H1 (cell line): ENCODE measurements at regions not wholly inside any gene's neighbourhood (a gene's known extent, or its start where the extent isn't known, plus 50 kb on each side); places are given as distances from the start of the nearest gene placed in this dataset.

Source experiments
- HDAC2 ChIP-seq, 2 experiments: fragments of 300-600 bp in 1 of 2; sonication (generic) in 1 of 2; IDR thresholded peaks; 2 replicates each; pipeline ENCODE4 v1.6.1; 2011 to 2012; ENCODE audit warnings: low read depth in 2 of 2, low read length in 2 of 2, mild to moderate bottlenecking in 2 of 2, moderate library complexity in 2 of 2, borderline replicate concordance in 1 of 2, inconsistent platforms in 1 of 2
- POLR2A ChIP-seq, 2 experiments: IDR thresholded peaks; 1 replicate in 1 of 2; 2 replicates in 1 of 2; pipeline ENCODE4 v1.6.1; 2011; ENCODE audit warnings: low read depth in 2 of 2, low read length in 2 of 2, mild to moderate bottlenecking in 2 of 2; ENCODE audit errors: control extremely low read depth in 1 of 2
- TF ChIP-seq, protein P1 (sequence below): IDR thresholded peaks from 2 replicates; pipeline ENCODE4 v1.6.1; 2012; ENCODE audit warnings: inconsistent platforms
- TF ChIP-seq, protein P2 (sequence below): IDR thresholded peaks from 2 replicates; pipeline ENCODE4 v1.6.1; 2011; ENCODE audit warnings: low read depth, mild to moderate bottlenecking, low read length; ENCODE audit not compliant: insufficient read depth

DNA sequence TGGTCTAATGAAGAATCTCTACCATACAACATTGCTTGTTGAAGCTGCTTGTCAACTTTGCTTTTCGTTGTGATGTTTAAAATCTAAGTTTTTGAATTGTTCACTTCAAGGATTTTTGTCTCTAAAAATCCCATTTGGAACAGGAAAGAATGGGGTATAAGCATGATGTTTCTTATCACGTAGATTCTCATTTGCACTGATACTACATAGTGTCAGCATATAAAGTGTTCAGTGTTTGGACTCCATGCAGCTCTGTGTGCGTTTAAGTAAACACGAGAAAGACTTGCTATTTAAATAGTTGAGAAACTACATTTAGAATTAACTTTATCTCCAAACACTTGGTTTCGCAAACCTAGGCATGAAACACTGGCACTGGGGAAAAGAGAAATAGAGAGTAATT, 452.5 kb downstream of the NKX6-1 start (continued):
- TF ChIP-seq, protein P1, sequence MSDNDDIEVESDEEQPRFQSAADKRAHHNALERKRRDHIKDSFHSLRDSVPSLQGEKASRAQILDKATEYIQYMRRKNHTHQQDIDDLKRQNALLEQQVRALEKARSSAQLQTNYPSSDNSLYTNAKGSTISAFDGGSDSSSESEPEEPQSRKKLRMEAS, result no peak
- TF ChIP-seq HDAC2 (IDR thresholded peaks at IDR 0.05; ENCODE audit: borderline replicate concordance in 1 of 2, low read depth in 2 of 2, low read length in 2 of 2) (no peak), POLR2A (IDR thresholded peaks at IDR 0.05; ENCODE audit: control extremely low read depth in 1 of 2, low read depth in 2 of 2, low read length in 2 of 2) (no peak)
- TF ChIP-seq, protein P2, sequence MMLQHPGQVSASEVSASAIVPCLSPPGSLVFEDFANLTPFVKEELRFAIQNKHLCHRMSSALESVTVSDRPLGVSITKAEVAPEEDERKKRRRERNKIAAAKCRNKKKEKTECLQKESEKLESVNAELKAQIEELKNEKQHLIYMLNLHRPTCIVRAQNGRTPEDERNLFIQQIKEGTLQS, result no peak
- TF ChIP-seq, all 59 proteins: peak for 0
